ENCODE measurements at regions not wholly inside any gene's neighbourhood (a gene's known extent, or its start where the extent isn't known, plus 50 kb on each side); places are given as distances from the start of the nearest gene placed in this dataset.
A peak's percentile ranks its signal among the peaks of the same experiment; 100 is the strongest.

DNA sequence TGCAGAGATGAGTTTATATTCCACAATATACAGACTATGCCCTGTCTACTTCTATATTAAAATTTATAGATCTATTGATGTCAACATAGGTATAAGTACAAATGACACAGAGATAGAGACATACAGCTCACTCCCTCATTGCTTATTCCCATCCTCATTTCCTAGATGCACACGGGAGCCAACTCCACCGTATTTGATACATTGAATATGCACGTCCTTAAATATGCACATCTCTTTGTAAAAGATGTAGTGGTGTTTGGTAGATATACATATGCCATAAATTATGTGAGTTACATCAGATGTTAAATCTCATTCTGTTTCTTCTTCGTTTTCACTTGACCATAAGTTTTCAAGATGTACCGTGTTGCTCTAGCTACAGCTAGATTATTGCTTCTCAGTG is 179.2 kb upstream of the RAB6C start:
- DNase-seq (ENCODE audit: low read depth): no peak
- H3K4me3 ChIP-seq (ENCODE audit: low read depth, low read length): no peak overlapping the region
- TF ChIP-seq, protein P1, sequence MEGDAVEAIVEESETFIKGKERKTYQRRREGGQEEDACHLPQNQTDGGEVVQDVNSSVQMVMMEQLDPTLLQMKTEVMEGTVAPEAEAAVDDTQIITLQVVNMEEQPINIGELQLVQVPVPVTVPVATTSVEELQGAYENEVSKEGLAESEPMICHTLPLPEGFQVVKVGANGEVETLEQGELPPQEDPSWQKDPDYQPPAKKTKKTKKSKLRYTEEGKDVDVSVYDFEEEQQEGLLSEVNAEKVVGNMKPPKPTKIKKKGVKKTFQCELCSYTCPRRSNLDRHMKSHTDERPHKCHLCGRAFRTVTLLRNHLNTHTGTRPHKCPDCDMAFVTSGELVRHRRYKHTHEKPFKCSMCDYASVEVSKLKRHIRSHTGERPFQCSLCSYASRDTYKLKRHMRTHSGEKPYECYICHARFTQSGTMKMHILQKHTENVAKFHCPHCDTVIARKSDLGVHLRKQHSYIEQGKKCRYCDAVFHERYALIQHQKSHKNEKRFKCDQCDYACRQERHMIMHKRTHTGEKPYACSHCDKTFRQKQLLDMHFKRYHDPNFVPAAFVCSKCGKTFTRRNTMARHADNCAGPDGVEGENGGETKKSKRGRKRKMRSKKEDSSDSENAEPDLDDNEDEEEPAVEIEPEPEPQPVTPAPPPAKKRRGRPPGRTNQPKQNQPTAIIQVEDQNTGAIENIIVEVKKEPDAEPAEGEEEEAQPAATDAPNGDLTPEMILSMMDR (conservative IDR thresholded peaks at IDR 0.05; ENCODE audit: low read depth, low read length): no peak

DNA sequence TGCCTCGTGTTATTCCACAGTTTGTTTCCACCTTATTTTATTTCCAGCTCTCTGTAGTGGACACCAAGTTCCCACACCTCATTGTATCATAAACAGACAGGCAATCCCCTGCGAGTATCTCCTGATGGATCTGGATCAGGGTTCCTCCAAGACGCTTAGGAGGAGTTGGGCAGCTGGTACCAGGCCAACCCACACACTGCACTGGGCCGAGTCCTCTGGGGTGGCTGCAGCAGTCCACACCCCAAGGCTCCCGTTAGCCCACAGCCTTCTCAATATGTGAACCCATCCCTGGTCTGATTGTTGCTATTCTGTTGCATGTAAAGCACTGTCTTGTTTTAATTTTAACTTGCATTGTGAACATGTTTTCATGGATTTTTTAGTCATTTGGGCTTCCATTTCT is 178.8 kb upstream of the RAB6C start:
- TF ChIP-seq, protein P1 (conservative IDR thresholded peaks at IDR 0.05; ENCODE audit: low read depth, low read length): no peak
- DNase-seq (ENCODE audit: low read depth): no peak
- no peak overlapping the region for H3K4me3 ChIP-seq (ENCODE audit: low read depth, low read length)

DNA sequence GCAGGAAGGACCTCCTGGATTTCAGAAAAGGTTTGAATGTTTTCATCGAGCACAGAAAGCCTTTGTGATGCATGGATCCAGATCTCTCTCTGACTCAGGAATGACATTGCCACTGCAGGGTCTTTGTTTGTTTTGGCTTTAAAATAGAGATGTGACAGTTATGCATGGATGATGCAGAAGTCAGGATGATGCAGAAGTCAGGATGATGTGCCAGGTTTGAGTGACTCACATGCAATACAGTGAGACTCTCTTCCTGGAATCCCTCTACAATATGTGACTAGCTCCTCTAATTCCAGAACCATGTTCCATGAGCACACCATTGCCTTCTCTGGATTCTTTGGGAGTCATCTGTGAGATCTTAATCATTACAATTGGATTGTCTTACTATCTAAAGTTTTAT is 177.9 kb upstream of the RAB6C start:
- TF ChIP-seq, protein P1 (conservative IDR thresholded peaks at IDR 0.05; ENCODE audit: low read depth, low read length): no peak
- peak; percentile 38 for DNase-seq (ENCODE audit: low read depth)
- H3K4me3 ChIP-seq (ENCODE audit: low read depth, low read length): no peak overlapping the region

DNA sequence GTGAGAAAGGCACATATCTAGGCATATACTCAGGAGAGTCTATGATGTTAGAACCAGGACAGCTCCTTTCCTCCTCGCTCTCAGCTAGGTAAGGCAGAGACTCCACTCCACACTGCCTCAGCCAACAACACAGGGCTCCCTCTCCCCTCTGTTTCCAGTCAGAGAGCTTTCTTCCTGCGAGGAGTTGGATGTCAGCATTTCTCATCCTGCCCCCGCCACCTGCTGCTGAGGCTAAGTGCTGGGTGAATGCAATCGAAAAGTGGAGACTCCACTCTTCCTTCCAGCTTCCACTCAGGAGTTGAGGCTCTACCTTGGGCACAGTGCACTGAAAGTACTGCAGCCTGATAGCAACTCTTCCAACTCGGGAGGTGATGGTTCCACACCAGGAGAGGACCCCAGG is 177.2 kb upstream of the RAB6C start:
- H3K4me3 ChIP-seq (ENCODE audit: low read depth, low read length): no peak overlapping the region
- TF ChIP-seq, protein P1 (conservative IDR thresholded peaks at IDR 0.05; ENCODE audit: low read depth, low read length): no peak
- no peak for DNase-seq (ENCODE audit: low read depth)

DNA sequence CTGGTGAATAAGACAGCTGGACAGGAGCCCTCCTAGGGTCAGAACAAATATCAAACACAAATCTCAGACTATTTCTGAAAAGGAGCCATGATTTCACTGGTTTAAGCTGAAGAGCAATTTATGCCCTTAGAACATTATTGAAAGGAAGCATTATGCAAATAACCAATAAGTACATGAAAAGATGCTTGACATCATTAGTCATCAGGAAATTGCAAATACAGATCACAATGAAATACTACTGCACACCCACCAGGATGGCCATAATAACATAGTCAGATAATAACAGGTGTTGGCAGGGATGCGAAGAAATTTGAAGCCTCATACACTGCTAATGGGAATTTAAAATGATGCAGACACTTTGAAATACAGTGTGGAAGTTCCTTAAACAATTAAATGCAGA is 176.4 kb upstream of the RAB6C start:
- TF ChIP-seq, protein P1 (conservative IDR thresholded peaks at IDR 0.05; ENCODE audit: low read depth, low read length): no peak
- no peak overlapping the region for H3K4me3 ChIP-seq (ENCODE audit: low read depth, low read length)
- DNase-seq (ENCODE audit: low read depth): no peak

DNA sequence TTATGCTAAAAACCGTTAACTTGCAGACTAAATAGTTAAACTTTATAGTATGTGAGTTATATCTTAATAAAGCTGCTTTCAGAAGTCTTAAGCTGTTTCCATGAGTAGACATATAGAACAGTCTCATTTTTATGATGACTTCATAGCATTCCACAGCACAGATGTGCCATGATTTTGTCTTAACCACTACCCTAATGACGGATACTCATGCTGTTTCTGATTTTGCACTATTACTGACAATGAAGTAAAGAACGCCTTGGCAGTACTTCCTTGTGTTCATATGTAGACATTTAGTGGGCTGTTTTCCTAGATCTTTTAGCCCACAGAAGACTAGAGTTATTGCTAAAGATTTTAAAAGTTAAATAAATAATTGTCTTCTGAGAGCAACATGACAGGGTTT is 175.6 kb upstream of the RAB6C start:
- no peak overlapping the region for H3K4me3 ChIP-seq (ENCODE audit: low read depth, low read length)
- DNase-seq (ENCODE audit: low read depth): no peak
- TF ChIP-seq, protein P1 (conservative IDR thresholded peaks at IDR 0.05; ENCODE audit: low read depth, low read length): no peak

DNA sequence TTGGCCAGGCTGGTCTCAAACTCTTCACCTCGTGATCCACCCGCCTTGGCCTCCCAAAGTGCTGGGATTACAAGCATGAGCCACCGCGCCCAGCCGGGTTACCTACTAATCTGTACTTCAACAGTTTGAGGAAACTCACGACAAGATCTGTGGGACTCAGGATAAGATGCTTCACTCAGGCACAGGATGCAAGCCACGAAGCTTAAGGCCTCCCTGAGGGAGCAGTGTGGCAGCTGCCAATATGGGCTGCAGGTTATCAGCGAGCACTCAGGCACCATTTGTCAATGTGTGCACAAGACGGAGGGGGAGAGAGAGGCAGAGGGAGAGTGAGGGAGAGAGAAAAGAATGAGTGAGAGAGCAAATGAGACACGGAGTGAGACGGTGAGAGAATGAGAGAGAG is 173.6 kb upstream of the RAB6C start:
- DNase-seq (ENCODE audit: low read depth): no peak
- no peak overlapping the region for H3K4me3 ChIP-seq (ENCODE audit: low read depth, low read length)
- TF ChIP-seq, protein P1 (conservative IDR thresholded peaks at IDR 0.05; ENCODE audit: low read depth, low read length): no peak
